OCI-LY7 (cell line): ENCODE measurements at regions not wholly inside any gene's neighbourhood (a gene's known extent, or its start where the extent isn't known, plus 50 kb on each side); places are given as distances from the start of the nearest gene placed in this dataset.

ENCODE experiments used
- BruUV-seq: library from RNA; stranded (reverse); fragments of 400-500 nt; replicated peaks from 2 replicates; lab custom pipeline; 2021; lab: Mats Ljungman, UMichigan
- CTCF ChIA-PET: fragments of 300-600 bp; sonication (Branson Sonifier 250); formaldehyde crosslinking; loops from one replicate; lab custom pipeline; 2022; ENCODE audit warnings: antibody characterized with exemption; ENCODE audit not compliant: unreplicated experiment; lab: Charles Lee
- POLR2A ChIA-PET: fragments of 300-600 bp; sonication (Branson Sonifier 250); formaldehyde crosslinking; loops from one replicate; lab custom pipeline; 2022; ENCODE audit warnings: antibody characterized with exemption; lab: Charles Lee
- DNase-seq: peaks from one replicate; pipeline ENCODE4 v3.0.0-alpha.2; 2015; ENCODE audit warnings: low spot score
- H2AFZ ChIP-seq: fragments of 200-600 bp; sonication (generic), shearing (Covaris generic); 2 replicates; pipeline ENCODE4 v1.6.1; 2014; ENCODE audit warnings: mild to moderate bottlenecking, antibody characterized with exemption, low read length, moderate library complexity
- H3K27ac ChIP-seq: fragments of 200-600 bp; sonication (generic); 2 replicates; pipeline ENCODE4 v1.5.1; 2014; ENCODE audit warnings: mixed run types, low read depth, mild to moderate bottlenecking, moderate library complexity, low read length, inconsistent platforms; ENCODE audit not compliant: poor library complexity, severe bottlenecking
- H3K36me3 ChIP-seq: fragments of 200-600 bp; sonication (generic); 2 replicates; pipeline ENCODE4 v1.6.1; 2014; ENCODE audit warnings: mild to moderate bottlenecking, antibody characterized with exemption, low read length, moderate library complexity, mixed read lengths; ENCODE audit not compliant: insufficient read depth
- H3K4me1 ChIP-seq: fragments of 200-600 bp; sonication (generic); 2 replicates; pipeline ENCODE4 v1.5.1; 2014; ENCODE audit warnings: mild to moderate bottlenecking, low read length; ENCODE audit not compliant: insufficient read depth, poor library complexity, severe bottlenecking
- H3K4me2 ChIP-seq: fragments of 200-600 bp; sonication (generic); 2 replicates; pipeline ENCODE4 v1.6.1; 2014; ENCODE audit warnings: mild to moderate bottlenecking, low read length
- H3K4me3 ChIP-seq: fragments of 200-600 bp; sonication (generic); 2 replicates; pipeline ENCODE4 v1.5.1; 2014; ENCODE audit warnings: mild to moderate bottlenecking, low read depth, low read length; ENCODE audit not compliant: poor library complexity, severe bottlenecking
- H3K79me2 ChIP-seq: fragments of 200-600 bp; sonication (generic); 2 replicates; pipeline ENCODE4 v1.6.1; 2016; ENCODE audit warnings: low read depth, mild to moderate bottlenecking, low read length, moderate library complexity, mixed read lengths; ENCODE audit not compliant: insufficient read depth
- H3K9me2 ChIP-seq: fragments of 200-600 bp; sonication (generic); 2 replicates; pipeline ENCODE4 v1.6.1; 2016; ENCODE audit warnings: mild to moderate bottlenecking, low read length, mixed read lengths; ENCODE audit not compliant: insufficient read depth
- H3K9me3 ChIP-seq: fragments of 200-600 bp; sonication (generic); 2 replicates; pipeline ENCODE4 v1.6.1; 2014; ENCODE audit warnings: mild to moderate bottlenecking, mixed run types, low read length, mixed read lengths
- H4K20me1 ChIP-seq: fragments of 200-600 bp; sonication (generic); 2 replicates; pipeline ENCODE4 v1.6.1; 2014; ENCODE audit warnings: mild to moderate bottlenecking, antibody characterized with exemption, low read length, moderate library complexity, mixed read lengths; ENCODE audit not compliant: insufficient read depth
- CTCF ChIP-seq: fragments of 200-600 bp; sonication (generic); conservative IDR thresholded peaks from 2 replicates; pipeline ENCODE4 v1.5.1; 2014; ENCODE audit warnings: mild to moderate bottlenecking, antibody characterized with exemption, low read length, moderate library complexity, mixed read lengths
- EZH2phosphoT487 ChIP-seq: fragments of 200-600 bp; sonication (generic); IDR thresholded peaks from 2 replicates; pipeline ENCODE4 v1.6.1; 2018; ENCODE audit warnings: low read depth, borderline replicate concordance, mild to moderate bottlenecking, mixed run types, antibody characterized with exemption, low read length, moderate library complexity, mixed read lengths
- intact Hi-C: fragments of 100-400 bp; cut with micrococcal nuclease; formaldehyde crosslinking; loops from one replicate; pipeline ENCODE4 v1.10.0; 2022; ENCODE audit not compliant: unreplicated experiment

DNA sequence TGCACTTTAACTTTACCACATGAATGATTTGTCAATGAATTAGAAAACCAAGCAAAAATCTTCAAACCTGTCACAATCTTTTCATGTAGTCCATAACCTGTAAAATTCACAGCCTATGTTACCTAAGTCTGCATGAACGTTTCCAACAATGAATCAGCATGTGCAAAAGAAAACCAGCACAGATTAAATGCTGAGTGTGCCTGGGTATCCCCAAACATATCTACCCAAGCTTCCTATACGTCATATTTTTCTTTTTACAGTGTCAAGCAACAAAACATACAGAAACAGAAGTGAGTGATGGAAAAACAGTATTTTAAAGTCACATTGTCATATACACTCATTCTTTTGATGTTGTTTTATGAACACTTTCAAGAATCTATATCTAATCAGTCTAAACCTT, 713.5 kb downstream of the RFPL4B start:
- Histone ChIP-seq H3K4me1 (no peaks in the 10 kb centered on the region), H3K27ac (no peak overlapping the region), H3K4me3 (no peak overlapping the region), H4K20me1 (no peaks in the 10 kb centered on the region), H3K9me3 (no peaks in the 10 kb centered on the region), H3K36me3 (no peaks in the 10 kb centered on the region), H3K9me2 (no peaks in the 10 kb centered on the region), H3K4me2 (no peak overlapping the region), H2AFZ (no peak overlapping the region), H3K79me2 (no peaks in the 10 kb centered on the region)
- intact Hi-C loops = no loop called here
- no TSS peak for BruUV-seq
- TF ChIP-seq CTCF = no peak
- no peak for TF ChIP-seq EZH2phosphoT487
- POLR2A ChIA-PET = interaction anchor here (0.8 kb wide), 1 partner anchor 150 kb away, joined by 3 read pairs; no protein-coding TSS in a partner anchor
- no peak for DNase-seq
- CTCF ChIA-PET = no interaction called here

DNA sequence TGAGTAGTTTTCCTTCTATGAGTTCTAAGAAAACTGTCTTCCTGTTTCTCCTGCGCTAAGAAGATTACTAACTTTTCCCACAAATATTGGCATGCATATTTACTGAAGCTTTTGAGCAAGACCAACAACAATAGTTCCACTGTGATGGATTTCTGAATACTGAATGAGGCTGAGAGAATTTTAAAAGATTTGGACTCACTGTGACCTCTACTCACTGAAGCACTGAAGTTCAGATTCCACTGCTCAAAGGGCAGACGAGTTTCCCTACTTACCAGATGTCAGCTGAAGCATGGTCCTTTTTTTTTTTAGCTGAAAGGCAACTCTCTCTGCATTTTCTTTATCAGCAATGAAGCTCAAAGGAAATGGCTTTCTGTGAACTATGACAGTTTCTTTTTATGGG, 718.5 kb downstream of the RFPL4B start:
- no peaks in the 10 kb centered on the region for H3K4me1 ChIP-seq
- no peaks in the 10 kb centered on the region for H3K79me2 ChIP-seq
- no peaks in the 10 kb centered on the region for H3K36me3 ChIP-seq
- no peaks in the 10 kb centered on the region for H4K20me1 ChIP-seq
- no peak for DNase-seq
- H3K4me2 ChIP-seq = no peak overlapping the region
- ChIA-PET CTCF (no interaction called here), POLR2A (interaction anchor here (0.7 to 0.9 kb wide), 2 partner anchors 74 to 234 kb away, joined by 3 read pairs; no protein-coding TSS in a partner anchor)
- intact Hi-C loops = no loop called here
- H3K9me3 ChIP-seq = no peaks in the 10 kb centered on the region
- H3K4me3 ChIP-seq = no peak overlapping the region
- TF ChIP-seq EZH2phosphoT487 (no peak), CTCF (no peak)
- no peaks in the 10 kb centered on the region for H3K9me2 ChIP-seq
- BruUV-seq = no TSS peak
- no peak overlapping the region for H2AFZ ChIP-seq
- H3K27ac ChIP-seq = no peak overlapping the region

DNA sequence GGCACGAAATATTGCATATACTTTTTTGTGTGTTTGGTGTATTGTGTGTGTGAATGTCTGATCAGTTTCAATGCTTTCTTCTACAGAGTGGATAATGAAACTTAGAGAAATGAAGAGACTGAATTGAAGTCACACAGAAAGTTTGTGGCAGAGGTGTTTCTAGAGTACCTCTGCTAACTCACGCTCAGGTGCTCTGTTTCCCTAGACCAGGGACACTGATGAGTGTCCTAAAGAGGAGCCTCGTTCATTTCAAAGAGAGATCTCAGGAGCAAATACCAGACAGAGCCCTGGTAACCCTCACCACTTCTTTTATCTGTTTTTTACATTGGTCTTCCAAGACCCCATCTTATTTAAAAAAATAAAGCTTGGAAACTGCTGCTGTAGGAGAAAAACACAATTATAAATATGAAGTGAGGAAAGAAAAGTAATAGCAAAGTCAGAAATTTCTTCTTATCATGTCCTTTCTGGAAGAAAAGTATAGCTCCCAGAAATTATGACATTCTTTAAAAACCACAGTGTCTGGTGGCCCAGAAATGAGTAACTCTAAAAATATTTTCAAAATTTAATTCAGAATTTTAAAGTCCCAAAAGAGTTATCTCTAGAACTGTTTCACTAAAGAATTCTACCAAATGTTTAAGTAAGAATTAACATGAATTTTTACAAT, 720.6 kb downstream of the RFPL4B start:
- DNase-seq = no peak
- no peaks in the 10 kb centered on the region for H3K36me3 ChIP-seq
- no peak overlapping the region for H3K4me3 ChIP-seq
- ChIA-PET POLR2A (no interaction called here), CTCF (no interaction called here)
- H3K4me1 ChIP-seq = no peaks in the 10 kb centered on the region
- H3K9me3 ChIP-seq = no peaks in the 10 kb centered on the region
- H2AFZ ChIP-seq = no peak overlapping the region
- intact Hi-C loops = no loop called here
- H3K79me2 ChIP-seq = no peaks in the 10 kb centered on the region
- H4K20me1 ChIP-seq = no peaks in the 10 kb centered on the region
- H3K27ac ChIP-seq = no peak overlapping the region
- no peak overlapping the region for H3K4me2 ChIP-seq
- TF ChIP-seq CTCF (no peak), EZH2phosphoT487 (no peak)
- no TSS peak for BruUV-seq
- no peaks in the 10 kb centered on the region; the same call in 1 of the 2 replicates for H3K9me2 ChIP-seq
